PFSK-1 (cell line): ENCODE measurements at regions not wholly inside any gene's neighbourhood (a gene's known extent, or its start where the extent isn't known, plus 50 kb on each side); places are given as distances from the start of the nearest gene placed in this dataset.

ENCODE experiments used
- FOXP2 ChIP-seq: optimal IDR thresholded peaks from 2 replicates; pipeline ENCODE3; 2011; ENCODE audit warnings: borderline replicate concordance, control low read depth, inconsistent platforms; ENCODE audit not compliant: insufficient read depth; ENCODE audit errors: extremely low read length, extremely low read depth
- POLR2AphosphoS5 ChIP-seq: IDR thresholded peaks from 2 replicates; pipeline ENCODE4 v1.6.1; 2012; ENCODE audit warnings: low read depth, mild to moderate bottlenecking, control low read depth, low read length, moderate library complexity
- SIN3A ChIP-seq: IDR thresholded peaks from 2 replicates; pipeline ENCODE4 v1.6.1; 2012; ENCODE audit warnings: mild to moderate bottlenecking, low read length, moderate library complexity, borderline replicate concordance; ENCODE audit not compliant: insufficient read depth
- TAF1 ChIP-seq: IDR thresholded peaks from 2 replicates; pipeline ENCODE4 v1.6.1; 2012; ENCODE audit warnings: low read length, control low read depth, borderline replicate concordance; ENCODE audit not compliant: insufficient read depth
- TF ChIP-seq, protein P1 (sequence below), 2 experiments: IDR thresholded peaks; 2 replicates each; pipeline versions ENCODE4 v1.6.1 to v1.8.0; 2011 to 2012; ENCODE audit warnings: low read depth in 2 of 2, low read length in 2 of 2, control low read depth in 1 of 2, inconsistent platforms in 1 of 2, mild to moderate bottlenecking in 1 of 2, moderate library complexity in 1 of 2; ENCODE audit not compliant: insufficient read depth in 1 of 2

DNA sequence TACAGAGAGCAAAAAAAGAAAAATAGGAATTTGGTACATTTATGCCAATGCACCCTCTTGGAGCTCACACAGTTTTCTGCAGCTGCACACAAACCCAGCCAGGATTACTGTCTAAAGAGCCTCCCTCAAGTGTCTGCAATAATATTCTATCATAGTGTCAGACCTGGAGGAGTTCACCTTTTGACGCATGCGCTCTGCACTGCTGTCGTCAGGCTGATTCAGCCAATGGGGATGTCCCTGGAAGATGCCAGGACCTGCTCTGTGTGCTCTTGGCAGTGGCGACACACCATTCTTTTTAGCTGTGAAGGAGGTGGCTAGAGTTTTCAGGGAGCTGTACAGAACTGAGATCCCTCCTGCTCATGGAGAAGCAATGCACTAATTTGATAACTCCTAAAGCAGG is 249.0 kb upstream of the KIRREL3 start:
- no peak for TF ChIP-seq TAF1
- TF ChIP-seq POLR2AphosphoS5: no peak
- no peak for TF ChIP-seq SIN3A
- no peak for TF ChIP-seq FOXP2
- TF ChIP-seq, protein P1, sequence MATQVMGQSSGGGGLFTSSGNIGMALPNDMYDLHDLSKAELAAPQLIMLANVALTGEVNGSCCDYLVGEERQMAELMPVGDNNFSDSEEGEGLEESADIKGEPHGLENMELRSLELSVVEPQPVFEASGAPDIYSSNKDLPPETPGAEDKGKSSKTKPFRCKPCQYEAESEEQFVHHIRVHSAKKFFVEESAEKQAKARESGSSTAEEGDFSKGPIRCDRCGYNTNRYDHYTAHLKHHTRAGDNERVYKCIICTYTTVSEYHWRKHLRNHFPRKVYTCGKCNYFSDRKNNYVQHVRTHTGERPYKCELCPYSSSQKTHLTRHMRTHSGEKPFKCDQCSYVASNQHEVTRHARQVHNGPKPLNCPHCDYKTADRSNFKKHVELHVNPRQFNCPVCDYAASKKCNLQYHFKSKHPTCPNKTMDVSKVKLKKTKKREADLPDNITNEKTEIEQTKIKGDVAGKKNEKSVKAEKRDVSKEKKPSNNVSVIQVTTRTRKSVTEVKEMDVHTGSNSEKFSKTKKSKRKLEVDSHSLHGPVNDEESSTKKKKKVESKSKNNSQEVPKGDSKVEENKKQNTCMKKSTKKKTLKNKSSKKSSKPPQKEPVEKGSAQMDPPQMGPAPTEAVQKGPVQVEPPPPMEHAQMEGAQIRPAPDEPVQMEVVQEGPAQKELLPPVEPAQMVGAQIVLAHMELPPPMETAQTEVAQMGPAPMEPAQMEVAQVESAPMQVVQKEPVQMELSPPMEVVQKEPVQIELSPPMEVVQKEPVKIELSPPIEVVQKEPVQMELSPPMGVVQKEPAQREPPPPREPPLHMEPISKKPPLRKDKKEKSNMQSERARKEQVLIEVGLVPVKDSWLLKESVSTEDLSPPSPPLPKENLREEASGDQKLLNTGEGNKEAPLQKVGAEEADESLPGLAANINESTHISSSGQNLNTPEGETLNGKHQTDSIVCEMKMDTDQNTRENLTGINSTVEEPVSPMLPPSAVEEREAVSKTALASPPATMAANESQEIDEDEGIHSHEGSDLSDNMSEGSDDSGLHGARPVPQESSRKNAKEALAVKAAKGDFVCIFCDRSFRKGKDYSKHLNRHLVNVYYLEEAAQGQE (IDR thresholded peaks at IDR 0.05; ENCODE audit: insufficient read depth in 1 of 2, low read depth in 2 of 2, low read length in 2 of 2): no peak

DNA sequence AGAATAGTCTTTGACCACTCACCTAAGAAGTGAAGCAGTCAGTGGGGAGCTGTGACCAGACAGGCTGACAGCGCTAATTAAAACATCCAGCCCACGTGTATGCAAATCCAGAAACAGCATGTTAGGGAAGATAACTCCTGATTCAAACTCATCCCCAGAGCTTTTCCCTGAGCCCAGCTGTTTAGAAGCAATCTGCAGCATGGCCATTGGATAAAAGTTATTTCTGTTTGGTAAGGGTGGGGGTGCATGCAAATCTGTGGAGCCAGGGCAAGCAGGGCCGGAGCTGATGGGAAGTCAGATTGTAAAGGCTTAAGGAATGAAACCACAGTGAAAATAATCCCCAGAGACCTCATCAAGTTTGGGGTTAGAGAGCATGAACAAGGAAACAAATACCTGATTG is 247.9 kb upstream of the KIRREL3 start:
- TF ChIP-seq SIN3A: no peak
- no peak for TF ChIP-seq POLR2AphosphoS5
- TF ChIP-seq, protein P1 (IDR thresholded peaks at IDR 0.05; ENCODE audit: insufficient read depth in 1 of 2, low read depth in 2 of 2, low read length in 2 of 2): no peak
- no peak for TF ChIP-seq TAF1
- no peak for TF ChIP-seq FOXP2

DNA sequence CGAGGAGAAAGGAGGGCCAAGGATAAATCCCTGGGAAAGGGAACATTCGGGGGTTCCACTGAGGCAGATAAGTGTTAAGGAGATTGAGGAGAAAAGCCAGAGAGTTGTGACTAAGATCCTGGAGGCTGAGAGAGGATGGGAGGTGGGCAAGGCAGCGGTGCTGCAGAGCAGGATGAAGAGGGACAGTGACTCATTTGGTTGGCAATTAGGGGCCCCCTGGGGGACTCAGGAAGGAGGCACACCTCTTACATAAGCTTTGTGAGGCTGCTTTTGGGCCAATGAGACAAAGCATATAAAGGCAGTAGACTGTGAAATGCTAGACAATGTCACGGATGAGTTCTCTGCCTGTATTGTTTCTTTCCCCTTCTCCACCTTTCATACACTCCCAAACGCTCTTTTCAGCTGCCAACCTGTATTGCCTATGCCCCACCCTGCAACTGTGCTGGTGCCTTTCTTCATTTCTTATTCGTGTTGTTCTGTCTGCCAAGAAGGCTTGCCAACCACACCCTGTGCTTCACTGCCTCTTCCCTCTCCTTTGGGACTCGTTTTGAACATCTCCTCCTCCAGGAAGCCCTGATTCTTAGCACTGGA is 246.8 kb upstream of the KIRREL3 start:
- TF ChIP-seq POLR2AphosphoS5: no peak
- TF ChIP-seq FOXP2: no peak
- TF ChIP-seq, protein P1 (IDR thresholded peaks at IDR 0.05; ENCODE audit: insufficient read depth in 1 of 2, low read depth in 2 of 2, low read length in 2 of 2): no peak
- TF ChIP-seq SIN3A: no peak
- TF ChIP-seq TAF1: no peak

DNA sequence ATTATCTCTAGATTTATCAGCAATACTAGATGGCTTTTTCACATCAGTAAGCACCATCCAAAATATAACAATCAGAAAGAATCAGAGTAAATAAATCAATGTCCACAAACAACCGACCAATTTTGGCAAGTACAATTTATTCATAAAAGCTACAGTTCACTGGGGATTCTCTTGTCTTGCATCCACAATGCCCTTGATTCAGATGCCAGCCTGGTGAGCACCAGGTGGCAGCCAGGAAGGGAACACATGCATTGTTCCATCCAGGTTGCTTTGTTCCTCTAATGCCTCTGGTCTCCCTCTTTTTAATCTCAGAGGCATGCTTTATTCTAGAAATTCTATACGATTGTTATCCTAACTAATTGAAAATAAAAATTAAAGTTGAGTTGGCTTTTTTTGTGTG is 242.1 kb upstream of the KIRREL3 start:
- TF ChIP-seq TAF1 (no peak), FOXP2 (no peak), POLR2AphosphoS5 (no peak), SIN3A (no peak)
- TF ChIP-seq, protein P1 (IDR thresholded peaks at IDR 0.05; ENCODE audit: insufficient read depth in 1 of 2, low read depth in 2 of 2, low read length in 2 of 2): no peak
